ENCODE measurements at regions not wholly inside any gene's neighbourhood (a gene's known extent, or its start where the extent isn't known, plus 50 kb on each side); places are given as distances from the start of the nearest gene placed in this dataset.

- H3K4me2 ChIP-seq (ENCODE audit: insufficient read depth, low read length) = no peak overlapping the region
- H3K27me3 ChIP-seq (ENCODE audit: insufficient read depth, low read length) = no peaks in the 10 kb centered on the region
- DNase-seq (ENCODE audit: insufficient read length, low spot score, missing footprints) = no peak
- no peaks in the 10 kb centered on the region for H4K20me1 ChIP-seq (ENCODE audit: insufficient read depth, low read length)
- no peaks in the 10 kb centered on the region for H3K4me1 ChIP-seq (ENCODE audit: insufficient read depth, low read length)
- H3K4me3 ChIP-seq (ENCODE audit: insufficient read depth, low read length) = no peak overlapping the region
- no peaks in the 10 kb centered on the region for H3K36me3 ChIP-seq (ENCODE audit: insufficient read depth, low read length)
- no peaks in the 10 kb centered on the region for H3K79me2 ChIP-seq (ENCODE audit: insufficient read depth, low read length)
- no peak overlapping the region for H3K27ac ChIP-seq (ENCODE audit: low read depth, low read length)
- H2AFZ ChIP-seq (ENCODE audit: low read length) = no peak overlapping the region
- TF ChIP-seq, protein P1, sequence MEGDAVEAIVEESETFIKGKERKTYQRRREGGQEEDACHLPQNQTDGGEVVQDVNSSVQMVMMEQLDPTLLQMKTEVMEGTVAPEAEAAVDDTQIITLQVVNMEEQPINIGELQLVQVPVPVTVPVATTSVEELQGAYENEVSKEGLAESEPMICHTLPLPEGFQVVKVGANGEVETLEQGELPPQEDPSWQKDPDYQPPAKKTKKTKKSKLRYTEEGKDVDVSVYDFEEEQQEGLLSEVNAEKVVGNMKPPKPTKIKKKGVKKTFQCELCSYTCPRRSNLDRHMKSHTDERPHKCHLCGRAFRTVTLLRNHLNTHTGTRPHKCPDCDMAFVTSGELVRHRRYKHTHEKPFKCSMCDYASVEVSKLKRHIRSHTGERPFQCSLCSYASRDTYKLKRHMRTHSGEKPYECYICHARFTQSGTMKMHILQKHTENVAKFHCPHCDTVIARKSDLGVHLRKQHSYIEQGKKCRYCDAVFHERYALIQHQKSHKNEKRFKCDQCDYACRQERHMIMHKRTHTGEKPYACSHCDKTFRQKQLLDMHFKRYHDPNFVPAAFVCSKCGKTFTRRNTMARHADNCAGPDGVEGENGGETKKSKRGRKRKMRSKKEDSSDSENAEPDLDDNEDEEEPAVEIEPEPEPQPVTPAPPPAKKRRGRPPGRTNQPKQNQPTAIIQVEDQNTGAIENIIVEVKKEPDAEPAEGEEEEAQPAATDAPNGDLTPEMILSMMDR (IDR thresholded peaks at IDR 0.05; ENCODE audit: extremely low read depth, low read depth, low read length) = no peak
- peaks cover 7% of the 10 kb centered on the region for H3K9me3 ChIP-seq (ENCODE audit: low read depth, low read length)
These were observed 108.8 kb upstream of the ANO5 start for GRCh38 chr11:22084056-22084455.

GRCh38 chr11:22084564-22084963, 108.3 kb upstream of the ANO5 start:
- H3K27me3 ChIP-seq (ENCODE audit: insufficient read depth, low read length) = no peaks in the 10 kb centered on the region
- H3K4me3 ChIP-seq (ENCODE audit: insufficient read depth, low read length) = no peak overlapping the region
- no peaks in the 10 kb centered on the region for H3K36me3 ChIP-seq (ENCODE audit: insufficient read depth, low read length)

GRCh38 chr11:22089609-22090008, 103.3 kb upstream of the ANO5 start:
- TF ChIP-seq, protein P1 (IDR thresholded peaks at IDR 0.05; ENCODE audit: extremely low read depth, low read depth, low read length) = no peak
- Histone ChIP-seq H4K20me1 (ENCODE audit: insufficient read depth, low read length) (no peaks in the 10 kb centered on the region), H2AFZ (ENCODE audit: low read length) (no peak overlapping the region)

More at GRCh38 chr11:22084564-22084963, 108.3 kb upstream of the ANO5 start:
- Histone ChIP-seq H3K4me1 (ENCODE audit: insufficient read depth, low read length) (no peaks in the 10 kb centered on the region), H3K4me2 (ENCODE audit: insufficient read depth, low read length) (no peak overlapping the region), H4K20me1 (ENCODE audit: insufficient read depth, low read length) (no peaks in the 10 kb centered on the region), H2AFZ (ENCODE audit: low read length) (no peak overlapping the region), H3K27ac (ENCODE audit: low read depth, low read length) (no peak overlapping the region), H3K79me2 (ENCODE audit: insufficient read depth, low read length) (no peaks in the 10 kb centered on the region), H3K9me3 (ENCODE audit: low read depth, low read length) (peaks cover 4% of the 10 kb centered on the region)
- TF ChIP-seq, protein P1 (IDR thresholded peaks at IDR 0.05; ENCODE audit: extremely low read depth, low read depth, low read length) = no peak
- DNase-seq (ENCODE audit: insufficient read length, low spot score, missing footprints) = no peak

GRCh38 chr11:22106566-22106965, 86.3 kb upstream of the ANO5 start:
- Histone ChIP-seq H3K4me2 (ENCODE audit: insufficient read depth, low read length) (no peak overlapping the region), H2AFZ (ENCODE audit: low read length) (no peak overlapping the region), H4K20me1 (ENCODE audit: insufficient read depth, low read length) (no peaks in the 10 kb centered on the region)

More at GRCh38 chr11:22089609-22090008, 103.3 kb upstream of the ANO5 start:
- H3K27me3 ChIP-seq (ENCODE audit: insufficient read depth, low read length) = no peaks in the 10 kb centered on the region
- no peak overlapping the region for H3K4me2 ChIP-seq (ENCODE audit: insufficient read depth, low read length)
- no peaks in the 10 kb centered on the region for H3K79me2 ChIP-seq (ENCODE audit: insufficient read depth, low read length)
- peaks cover 4% of the 10 kb centered on the region for H3K9me3 ChIP-seq (ENCODE audit: low read depth, low read length)
- no peak overlapping the region for H3K27ac ChIP-seq (ENCODE audit: low read depth, low read length)
- no peak for DNase-seq (ENCODE audit: insufficient read length, low spot score, missing footprints)
- H3K36me3 ChIP-seq (ENCODE audit: insufficient read depth, low read length) = no peaks in the 10 kb centered on the region
- H3K4me1 ChIP-seq (ENCODE audit: insufficient read depth, low read length) = no peaks in the 10 kb centered on the region
- no peak overlapping the region for H3K4me3 ChIP-seq (ENCODE audit: insufficient read depth, low read length)

More at GRCh38 chr11:22106566-22106965, 86.3 kb upstream of the ANO5 start:
- TF ChIP-seq, protein P1 (IDR thresholded peaks at IDR 0.05; ENCODE audit: extremely low read depth, low read depth, low read length) = no peak
- Histone ChIP-seq H3K27ac (ENCODE audit: low read depth, low read length) (no peak overlapping the region), H3K9me3 (ENCODE audit: low read depth, low read length) (no peaks in the 10 kb centered on the region), H3K4me3 (ENCODE audit: insufficient read depth, low read length) (no peak overlapping the region), H3K79me2 (ENCODE audit: insufficient read depth, low read length) (no peaks in the 10 kb centered on the region), H3K27me3 (ENCODE audit: insufficient read depth, low read length) (no peaks in the 10 kb centered on the region), H3K4me1 (ENCODE audit: insufficient read depth, low read length) (no peaks in the 10 kb centered on the region), H3K36me3 (ENCODE audit: insufficient read depth, low read length) (no peaks in the 10 kb centered on the region)
- DNase-seq (ENCODE audit: insufficient read length, low spot score, missing footprints) = no peak

All from osteoblast (primary cell).